Hippocampal formation (tissue), 2 donors: ENCODE measurements at regions not wholly inside any gene's neighbourhood (a gene's known extent, or its start where the extent isn't known, plus 50 kb on each side); places are given as distances from the start of the nearest gene placed in this dataset.

Experiments used
- DNase-seq, 2 donors: peaks; one replicate each; lab custom pipeline; 2025; lab: John Stamatoyannopoulos, UW

DNA sequence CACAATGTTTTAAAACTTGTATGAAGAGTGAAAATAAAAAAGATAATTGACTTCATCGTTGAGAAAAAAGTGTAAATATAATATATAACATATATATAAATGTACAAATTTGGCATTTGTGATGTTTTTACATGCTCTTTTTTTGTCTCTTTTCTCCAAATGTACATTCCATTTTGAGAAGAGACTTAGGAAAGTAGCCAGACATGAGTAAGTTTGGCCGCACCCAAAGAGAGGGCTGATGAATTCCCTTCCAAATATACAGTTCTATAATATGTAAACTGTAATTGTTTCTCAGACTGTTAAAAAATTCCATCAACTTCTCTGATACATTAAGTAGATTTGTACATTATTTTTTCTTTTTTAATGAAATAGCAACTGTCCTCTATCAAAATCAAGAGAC lies 193.2 kb upstream of the MAP3K1 start:
- no peak for DNase-seq

DNA sequence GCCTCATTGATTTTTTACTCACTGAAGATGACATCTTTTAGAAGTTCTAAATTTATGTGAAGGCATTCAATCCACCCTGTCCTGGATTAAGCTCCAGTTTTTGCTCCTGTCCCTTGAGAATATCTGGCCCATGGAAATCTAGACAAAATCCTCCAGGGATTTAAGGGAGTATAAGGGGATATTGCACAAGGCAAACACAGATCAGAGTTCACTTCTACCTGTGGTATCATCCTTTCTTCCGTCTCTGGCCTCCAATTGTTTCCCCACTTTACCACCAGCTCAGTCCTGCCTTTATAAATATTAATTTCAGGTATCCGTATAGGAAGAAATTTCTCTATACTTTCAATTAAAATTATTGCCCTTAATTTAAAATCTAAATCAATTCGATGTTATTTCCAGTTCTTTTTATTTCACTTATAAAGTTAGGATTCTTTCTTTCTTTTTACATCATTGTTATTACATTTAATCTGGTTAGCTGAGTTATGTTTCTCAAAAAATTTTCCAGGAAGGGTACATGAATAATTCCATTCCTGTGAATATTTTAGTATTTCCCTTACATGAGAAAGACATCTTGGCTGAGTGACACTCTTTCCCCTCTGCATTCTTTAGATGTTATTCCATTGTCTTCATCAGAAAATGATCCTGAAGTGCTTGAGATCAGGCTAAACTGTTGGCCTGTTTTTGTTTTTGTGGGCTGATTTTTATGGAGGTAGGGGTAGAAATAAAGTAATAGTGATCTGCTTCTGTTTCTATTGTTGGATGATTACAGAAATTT lies 194.3 kb upstream of the MAP3K1 start:
- no peak for DNase-seq

DNA sequence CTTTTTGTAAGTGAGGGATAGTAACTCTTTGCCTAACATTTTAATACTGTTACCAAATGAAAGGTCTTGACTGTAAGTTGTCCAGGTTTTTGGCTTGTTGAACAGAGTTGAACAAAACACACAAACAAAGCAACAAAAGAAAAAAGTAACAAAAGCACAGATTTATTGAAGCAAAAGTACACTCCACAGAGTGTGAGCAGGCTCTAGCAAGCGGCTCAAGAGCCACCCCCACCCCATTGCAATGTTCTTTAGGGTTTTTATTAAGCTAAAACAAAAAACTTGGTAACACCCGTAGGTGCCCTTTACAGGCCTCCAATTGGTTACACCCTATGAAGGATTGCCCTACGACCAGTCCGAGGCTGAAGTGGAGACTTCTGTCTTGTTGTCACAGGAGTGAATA lies 197.4 kb upstream of the MAP3K1 start:
- DNase-seq: no peak

DNA sequence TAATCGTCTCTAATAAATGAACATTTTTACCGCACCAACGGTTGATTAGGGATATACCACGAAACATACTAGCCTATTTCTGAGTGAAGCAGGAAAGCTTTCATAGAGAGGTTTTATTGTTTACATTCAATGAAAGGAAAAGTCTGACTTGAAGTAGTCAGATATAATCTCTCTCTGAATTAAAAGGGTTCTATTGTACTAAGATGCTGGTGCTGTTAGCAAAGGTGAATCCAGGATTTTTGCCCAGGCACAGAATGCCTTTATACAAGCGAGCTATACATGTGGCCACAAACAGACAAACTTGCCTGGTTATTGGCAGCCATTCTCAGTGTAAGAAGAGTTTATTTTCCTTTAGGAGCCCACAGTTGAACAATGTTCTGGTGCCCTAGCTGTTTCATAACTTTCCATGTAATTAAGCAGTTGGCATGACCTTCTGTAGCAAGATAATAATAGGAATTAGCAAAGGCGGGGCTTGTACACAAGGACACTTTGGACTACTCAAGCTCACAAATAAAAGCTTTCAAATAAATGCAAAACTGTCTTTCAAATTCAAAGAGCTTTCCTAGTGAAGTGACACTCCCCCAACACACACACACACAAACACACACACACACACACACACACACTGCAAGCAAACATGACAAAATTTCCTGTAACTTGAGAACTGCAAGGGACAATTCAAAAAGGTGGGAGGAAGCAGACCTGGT lies 198.7 kb upstream of the MAP3K1 start:
- DNase-seq: no peak

DNA sequence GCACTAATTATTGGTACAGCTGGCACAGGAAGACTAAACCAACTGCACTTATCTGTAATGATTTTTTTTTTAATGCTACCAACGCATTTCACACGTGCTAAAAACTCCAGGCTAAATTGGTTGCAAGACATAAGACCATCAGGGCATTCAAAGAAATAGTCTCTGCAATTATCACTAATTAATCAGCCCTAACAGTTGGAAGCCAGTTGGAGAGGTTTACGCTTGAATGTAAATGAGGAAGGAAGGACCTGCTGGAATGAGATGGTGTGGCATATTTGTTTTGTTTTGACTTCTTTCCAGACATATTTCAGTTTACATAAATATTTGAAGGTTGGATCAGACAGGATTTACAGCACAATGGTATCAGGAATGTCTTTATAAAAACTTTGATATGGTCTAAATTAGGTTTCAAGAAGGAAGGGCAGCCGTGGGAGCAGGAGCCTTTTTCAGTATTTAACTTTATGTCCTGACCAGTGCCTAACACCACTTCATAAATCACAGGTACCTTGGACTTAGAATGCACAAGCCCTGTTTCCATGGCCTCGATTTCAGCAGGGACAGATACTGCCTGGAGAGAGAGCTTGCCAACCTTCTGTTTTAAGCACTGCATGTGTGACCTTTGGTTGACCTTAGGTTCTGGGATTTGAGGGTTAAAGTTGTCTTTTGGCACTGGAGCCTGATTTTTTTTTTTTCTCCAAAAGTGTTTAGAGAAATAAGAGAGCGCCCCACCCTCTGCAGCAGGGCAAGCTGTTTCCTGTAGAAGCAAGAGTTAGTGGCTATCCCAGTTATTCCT lies 199.8 kb upstream of the MAP3K1 start:
- DNase-seq: no peak

DNA sequence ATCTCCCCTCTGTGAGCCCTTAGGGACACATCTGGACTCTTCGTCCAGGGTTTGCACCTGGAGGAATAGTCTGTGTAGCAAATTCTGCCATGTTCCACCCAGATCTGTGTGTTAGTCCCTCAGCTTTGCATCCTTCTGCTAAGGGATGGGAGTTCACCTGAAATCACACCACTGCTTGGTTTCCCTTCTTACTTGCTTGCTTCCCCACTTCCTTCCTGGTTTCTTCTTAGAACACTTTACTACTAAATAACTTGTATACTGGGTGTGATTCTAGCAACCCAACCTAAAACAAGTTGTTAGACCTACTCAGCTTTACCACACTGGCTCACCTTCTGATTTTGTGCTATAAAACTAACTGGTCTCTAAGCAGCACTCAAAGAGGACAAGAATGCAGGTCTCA lies 202.6 kb upstream of the MAP3K1 start:
- no peak for DNase-seq

DNA sequence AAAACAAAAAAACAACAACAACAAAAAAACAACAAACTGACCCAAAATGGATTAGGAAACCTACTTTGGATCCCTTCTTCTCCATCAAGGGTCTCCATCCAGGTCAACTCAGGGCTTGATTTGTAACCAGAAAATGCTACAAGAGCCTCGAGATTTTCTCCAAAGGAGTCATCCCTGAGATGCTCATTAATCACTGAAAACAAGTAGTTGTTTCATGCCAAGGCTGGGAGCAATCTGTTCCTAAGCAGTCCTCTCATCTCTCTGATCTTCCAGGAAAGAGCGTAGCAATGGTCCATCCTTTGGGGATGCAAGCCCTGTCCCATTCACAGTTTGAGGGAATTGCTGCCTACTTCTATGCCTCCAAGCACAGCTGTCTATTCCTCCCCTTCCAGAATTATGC lies 203.0 kb upstream of the MAP3K1 start:
- DNase-seq: no peak

DNA sequence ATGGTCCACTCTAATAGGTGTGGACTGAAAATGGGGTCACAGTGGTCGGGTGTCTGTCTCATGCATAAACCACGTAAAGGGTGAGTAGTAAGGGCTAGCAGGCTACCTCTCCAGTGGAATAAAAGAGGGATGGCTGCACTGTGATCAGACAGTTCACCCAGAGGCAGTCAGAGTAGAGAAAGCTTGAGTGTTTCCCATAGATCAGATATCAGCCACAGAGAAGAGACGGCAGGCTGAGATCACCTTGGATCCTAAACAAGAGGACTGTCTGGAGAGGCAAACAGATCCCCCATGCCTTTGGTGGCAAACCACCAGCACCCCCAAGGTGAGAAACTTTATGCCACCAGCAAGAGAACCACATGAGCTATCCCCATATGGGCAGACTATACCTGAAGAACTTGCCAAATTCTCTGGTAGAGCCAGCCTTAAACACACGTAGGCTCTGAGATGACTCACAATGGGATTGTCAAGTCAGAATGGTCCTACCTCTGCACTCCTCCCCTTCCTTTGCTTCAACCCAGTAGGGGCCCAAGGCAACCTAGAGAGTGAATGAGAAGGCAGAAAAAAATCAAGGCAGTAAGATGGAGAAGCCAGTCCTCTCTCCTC lies 205.2 kb upstream of the MAP3K1 start:
- no peak for DNase-seq

DNA sequence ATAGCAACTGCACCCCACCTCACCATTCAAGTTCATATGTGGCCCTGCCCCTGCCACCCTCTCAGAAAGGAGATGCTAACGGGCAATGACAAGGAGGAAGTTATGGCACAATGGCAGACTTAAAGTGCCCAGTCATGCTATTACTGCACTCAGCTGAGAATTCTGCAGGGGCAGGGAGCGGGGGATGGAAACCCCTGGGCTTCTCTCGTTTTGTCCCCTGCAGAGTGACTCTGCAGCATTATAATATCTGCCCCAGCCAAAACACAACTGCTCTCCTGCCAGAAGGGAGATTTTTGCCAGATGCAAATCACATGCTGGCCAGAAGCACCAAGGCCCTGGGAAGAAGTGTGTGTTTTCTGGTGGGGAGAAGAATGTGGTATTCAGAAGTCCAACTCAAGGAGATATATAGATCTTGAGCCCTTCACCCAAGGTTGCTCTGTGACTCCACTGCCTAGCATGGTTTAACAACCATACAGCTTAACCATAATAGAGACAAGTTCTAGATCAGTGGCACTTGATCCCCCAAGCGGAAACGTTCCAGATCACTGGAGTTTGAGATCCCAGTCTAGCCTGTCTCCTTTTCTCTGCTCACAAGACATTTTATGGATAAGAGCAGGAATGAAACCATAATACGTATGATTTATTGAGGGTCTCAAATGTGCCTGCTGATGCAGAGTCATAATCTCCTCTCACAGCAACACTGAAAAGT lies 207.0 kb upstream of the MAP3K1 start:
- DNase-seq: no peak

DNA sequence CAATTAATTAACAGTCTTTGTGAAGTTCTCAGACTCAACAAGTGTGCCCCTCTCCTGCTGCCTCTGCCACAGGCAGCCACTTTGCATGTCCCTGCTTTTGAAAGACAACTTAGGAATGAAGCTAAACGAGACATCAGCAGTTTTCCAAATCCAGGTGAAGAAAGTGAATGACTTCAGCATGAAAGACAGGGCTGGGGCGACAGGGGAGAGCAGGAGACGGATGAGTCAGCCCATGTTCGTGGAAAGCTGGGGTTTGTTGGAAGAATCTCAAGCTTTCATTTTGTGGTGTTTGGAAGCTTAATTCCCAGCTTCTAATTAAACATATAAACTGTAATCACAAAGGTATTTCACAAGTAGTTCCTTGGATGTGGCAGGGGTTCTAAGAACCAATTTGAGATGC lies 207.8 kb upstream of the MAP3K1 start:
- no peak for DNase-seq

DNA sequence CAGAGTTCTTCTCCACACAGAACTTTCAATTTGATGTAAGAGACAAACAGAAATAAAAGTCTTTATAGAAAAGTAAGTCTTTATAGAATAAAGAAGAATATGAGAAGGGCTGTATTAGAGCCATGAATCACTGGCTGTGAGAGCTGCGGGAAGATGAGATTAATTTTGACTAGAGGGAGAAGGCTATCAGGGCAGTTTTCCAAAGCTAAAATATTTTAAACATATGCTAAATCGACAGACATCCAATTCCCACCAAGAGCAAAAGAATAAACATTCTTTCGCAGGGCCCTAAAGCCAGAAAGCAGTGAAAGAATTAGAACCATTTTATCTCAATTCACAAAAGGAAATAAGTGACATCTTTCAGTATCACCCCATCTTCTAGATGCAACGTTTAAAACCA lies 208.3 kb upstream of the MAP3K1 start:
- DNase-seq: no peak

DNA sequence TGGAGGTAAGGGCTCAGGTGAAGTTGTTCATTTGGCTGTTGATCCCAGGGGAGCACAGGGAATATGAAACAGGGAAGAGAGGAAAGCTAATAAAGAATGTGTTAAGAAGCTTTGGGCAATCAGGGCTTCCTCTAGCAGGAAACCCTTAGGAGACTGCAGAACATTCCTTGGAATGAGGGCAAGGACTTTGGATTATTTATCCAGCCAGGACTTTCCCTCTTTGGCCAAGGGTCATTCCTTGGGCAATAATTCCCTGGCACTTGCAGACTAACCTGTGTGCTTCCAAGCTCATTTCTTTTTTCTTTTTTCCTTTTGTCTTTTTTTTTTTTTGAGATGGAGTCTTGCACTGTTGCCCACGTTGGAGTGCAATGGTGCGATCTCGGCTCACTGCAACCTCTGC lies 209.2 kb upstream of the MAP3K1 start:
- no peak for DNase-seq

DNA sequence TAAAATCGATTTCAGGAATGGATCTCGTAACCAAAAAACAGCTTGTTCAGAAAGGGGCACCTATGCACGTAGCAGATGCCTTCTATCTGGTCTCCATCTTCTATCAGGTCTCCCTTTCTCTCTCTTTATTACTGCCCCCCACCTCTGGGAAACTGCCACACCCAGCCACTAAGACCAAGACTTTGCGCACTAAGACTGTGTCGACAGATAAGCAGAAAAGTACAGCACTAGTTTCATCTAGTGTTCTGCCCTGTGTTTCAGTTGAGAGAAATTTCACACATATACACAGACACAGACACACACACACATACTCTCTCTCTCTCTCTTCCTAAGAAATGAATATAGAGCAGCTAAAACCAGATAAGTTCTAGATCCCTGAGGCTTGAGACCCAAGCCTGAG lies 210.1 kb upstream of the MAP3K1 start:
- DNase-seq: no peak

DNA sequence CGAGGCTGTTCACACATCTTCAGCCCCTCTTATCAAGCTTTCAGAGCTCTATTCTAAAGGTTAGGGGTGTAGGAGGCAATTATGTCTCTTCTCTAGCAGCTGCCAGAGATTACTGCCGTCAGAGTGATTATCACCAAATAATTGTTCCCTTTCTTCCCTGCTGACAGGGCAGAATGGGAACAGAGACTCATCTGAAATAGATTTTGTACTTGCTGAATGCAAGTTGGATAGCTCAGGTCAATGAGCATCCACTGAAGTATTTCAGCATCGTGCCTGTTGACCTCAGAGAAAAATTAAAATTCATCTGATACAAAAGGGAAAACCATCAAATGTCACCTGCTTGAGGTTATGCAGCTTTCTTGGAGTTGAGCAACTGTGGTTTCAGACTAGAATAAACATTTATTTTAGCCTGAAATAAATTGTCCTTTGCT lies 213.7 kb upstream of the MAP3K1 start:
- no peak for DNase-seq

DNA sequence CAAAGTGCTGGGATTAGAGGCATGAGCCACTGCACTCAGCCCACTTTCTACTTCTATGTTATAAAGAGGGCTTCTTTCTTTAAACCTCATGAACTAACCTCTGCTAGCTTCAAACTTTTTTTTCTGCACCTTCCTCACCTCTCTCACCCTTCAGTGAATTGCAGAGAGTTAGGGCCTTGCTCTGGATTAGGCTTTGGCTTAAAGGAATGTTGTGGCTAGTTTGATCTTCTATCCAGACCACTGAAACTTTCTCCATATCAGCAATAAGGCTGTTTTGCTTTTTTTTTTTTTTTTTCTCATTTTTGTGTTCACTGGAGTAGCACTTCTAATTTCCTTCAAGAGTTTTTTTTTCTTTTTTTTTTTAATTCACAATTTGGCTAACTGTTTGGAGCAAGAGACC lies 216.4 kb upstream of the MAP3K1 start:
- no peak for DNase-seq

DNA sequence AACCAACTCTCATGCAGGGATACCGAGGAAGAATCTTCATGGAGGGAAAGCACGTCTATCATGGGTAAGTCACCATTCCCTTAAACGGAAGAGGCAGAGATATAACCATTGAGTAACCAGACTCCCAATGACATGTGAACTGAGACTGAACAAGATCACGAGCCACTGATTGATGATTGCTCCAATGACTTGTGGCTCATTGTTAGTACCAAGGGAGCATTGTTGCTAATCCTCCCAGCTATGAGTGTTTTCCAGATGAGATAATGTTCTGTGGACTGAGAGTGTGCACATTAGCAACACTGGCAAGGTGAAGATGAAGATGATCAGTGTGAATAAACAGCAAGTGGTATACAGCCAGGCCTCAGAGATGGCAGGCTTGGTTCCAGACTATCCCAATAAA lies 219.2 kb upstream of the MAP3K1 start:
- DNase-seq: no peak

DNA sequence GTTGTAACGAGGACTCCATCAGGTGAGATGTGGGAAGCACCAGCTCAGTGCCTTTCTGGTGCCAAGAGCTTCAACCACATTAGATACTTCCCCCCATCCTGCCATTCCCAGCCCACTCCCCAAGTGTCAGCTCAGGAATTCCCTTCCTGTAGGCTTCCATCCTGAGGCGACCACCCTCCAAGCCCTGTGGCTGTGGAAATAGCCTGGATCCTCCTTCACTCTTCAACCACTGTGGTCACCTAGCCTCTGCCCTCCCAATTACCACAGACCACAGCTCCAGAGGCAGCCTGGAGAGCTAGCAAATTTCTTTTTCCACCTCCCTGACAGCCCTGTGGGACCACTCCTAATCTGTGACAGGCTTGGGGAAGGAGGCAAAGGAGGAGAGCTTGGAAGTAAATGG lies 219.8 kb upstream of the MAP3K1 start:
- no peak for DNase-seq

DNA sequence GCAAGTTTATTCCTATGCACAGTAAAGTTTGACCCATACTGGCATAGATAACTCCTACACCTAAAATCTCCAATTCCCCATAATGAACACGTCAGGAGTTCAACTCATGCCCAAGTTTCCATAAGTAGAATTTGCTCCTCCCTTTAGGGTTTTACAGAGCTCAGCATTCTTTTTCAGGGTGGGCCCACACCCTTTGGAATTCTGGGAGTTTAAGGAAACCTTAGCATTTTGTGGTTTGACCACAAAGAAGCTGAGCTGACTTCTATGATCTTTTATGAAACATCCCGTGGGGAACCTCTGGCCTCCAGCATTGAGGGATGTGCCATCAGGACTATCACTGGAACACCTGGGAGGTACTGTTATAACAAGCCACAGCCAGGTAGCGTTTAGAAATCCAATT lies 220.6 kb upstream of the MAP3K1 start:
- DNase-seq: no peak

DNA sequence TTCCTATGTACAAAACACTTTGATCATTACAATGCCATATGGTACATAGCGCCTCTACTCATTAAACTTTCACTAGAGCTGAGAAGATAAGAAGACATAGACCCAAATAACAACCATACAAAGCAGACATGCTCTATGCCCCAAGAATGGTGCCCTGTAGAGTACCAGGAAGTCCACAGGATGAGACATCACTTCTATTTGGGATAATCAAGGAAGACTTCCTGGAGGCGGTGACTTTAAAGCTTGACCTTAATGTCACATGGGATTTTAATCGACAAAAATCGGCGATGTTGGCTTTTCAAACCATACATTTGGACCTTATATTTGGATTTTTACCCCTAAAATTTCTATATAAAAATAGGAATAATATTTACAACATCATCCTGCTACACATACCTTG lies 224.3 kb upstream of the MAP3K1 start:
- no peak for DNase-seq

DNA sequence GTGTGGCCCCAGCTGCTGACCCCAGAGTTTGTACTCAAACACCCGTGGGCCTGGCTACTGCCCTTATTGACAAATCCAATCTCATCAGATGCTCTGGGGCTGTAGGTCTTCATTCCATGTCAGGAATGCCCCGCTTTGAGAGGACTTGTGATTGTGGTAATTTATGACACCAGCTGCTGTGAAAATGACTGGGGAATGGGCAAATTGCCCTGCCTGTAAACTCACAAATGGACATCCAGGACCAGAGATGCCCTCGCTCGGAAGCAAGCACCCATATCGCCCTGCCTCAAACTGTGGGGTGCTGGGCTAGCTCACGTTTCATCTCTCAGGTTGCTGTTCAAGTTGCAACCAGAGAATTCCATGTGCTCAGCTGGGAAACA lies 225.9 kb upstream of the MAP3K1 start:
- DNase-seq: no peak

DNA sequence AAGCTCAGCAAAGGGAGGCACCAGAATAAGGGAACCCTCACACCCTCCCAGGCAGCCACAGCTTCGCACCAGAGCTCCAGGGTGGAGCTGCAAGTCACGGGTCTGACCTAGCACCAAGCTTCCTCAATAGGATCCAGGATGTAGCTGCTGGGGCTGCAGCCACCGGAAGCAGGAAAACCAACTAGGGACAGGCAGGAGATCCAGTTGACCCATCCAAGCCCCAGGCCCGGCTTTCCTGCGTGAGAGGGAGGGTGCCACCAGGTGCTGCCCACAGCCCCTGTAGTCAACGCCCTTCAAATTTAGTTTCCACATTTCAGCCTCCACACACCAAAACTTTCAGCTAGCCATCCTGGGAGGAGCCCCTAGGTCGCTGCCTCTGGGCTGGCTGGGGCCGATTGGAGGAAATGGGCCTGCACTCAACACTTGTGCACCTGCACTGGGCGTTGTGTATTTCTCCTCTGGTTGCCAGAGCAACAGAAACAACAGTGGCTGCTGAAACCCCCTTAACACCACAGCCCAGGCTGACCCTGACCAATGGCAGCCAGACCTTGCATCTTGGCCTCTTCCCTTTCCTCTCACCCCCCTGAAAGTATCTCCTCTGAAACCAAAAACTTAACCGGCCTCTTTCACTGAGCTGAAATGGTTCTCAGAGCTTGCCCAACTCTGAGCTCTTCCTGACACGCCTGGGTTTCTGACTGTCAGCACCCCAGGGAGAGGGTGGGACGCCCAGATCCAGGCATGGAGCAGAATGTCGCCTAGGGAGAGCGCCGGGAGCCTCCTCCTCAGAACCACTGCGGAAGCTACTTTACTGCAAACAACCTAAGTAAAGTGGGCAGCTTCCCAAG lies 226.5 kb upstream of the MAP3K1 start:
- DNase-seq: no peak
